SU-DHL-6 (cell line): ENCODE measurements at regions not wholly inside any gene's neighbourhood (a gene's known extent, or its start where the extent isn't known, plus 50 kb on each side); places are given as distances from the start of the nearest gene placed in this dataset.

Source experiments
- H2AFZ ChIP-seq: fragments of 200-600 bp; sonication (generic); 2 replicates; pipeline ENCODE4 v1.6.1; 2014; ENCODE audit warnings: low read depth, mild to moderate bottlenecking, moderate library complexity, mixed read lengths, antibody characterized with exemption, low read length; ENCODE audit not compliant: severe bottlenecking
- H3F3A ChIP-seq: fragments of 200-600 bp; shearing (Covaris generic); 2 replicates; pipeline ENCODE4 v1.6.0; 2016; ENCODE audit warnings: antibody characterized with exemption, mild to moderate bottlenecking; ENCODE audit not compliant: insufficient read depth
- H3K27ac ChIP-seq: fragments of 200-600 bp; sonication (generic); 2 replicates; pipeline ENCODE4 v1.5.1; 2016; ENCODE audit warnings: low read depth, mild to moderate bottlenecking, low read length, moderate library complexity, mixed read lengths
- H3K27me3 ChIP-seq: fragments of 200-600 bp; sonication (generic), shearing (Covaris generic); 2 replicates; pipeline ENCODE4 v1.6.0; 2014; ENCODE audit warnings: mild to moderate bottlenecking, low read length
- H3K36me3 ChIP-seq: fragments of 200-600 bp; sonication (generic); 2 replicates; pipeline ENCODE4 v1.6.1; 2014; ENCODE audit warnings: mild to moderate bottlenecking, low read length, mixed read lengths
- H3K4me2 ChIP-seq: fragments of 300-600, 200-600 bp; shearing (Covaris generic), sonication (generic); 2 replicates; pipeline ENCODE4 v1.6.0; 2014; ENCODE audit warnings: low read length, low read depth, mild to moderate bottlenecking; ENCODE audit not compliant: poor library complexity, severe bottlenecking
- H3K4me3 ChIP-seq: fragments of 200-600 bp; sonication (generic); 2 replicates; pipeline ENCODE4 v1.5.1; 2014; ENCODE audit warnings: antibody characterized with exemption, low read length, mild to moderate bottlenecking, mixed read lengths; ENCODE audit not compliant: insufficient read depth, poor library complexity, severe bottlenecking
- H3K79me2 ChIP-seq: fragments of 200-600 bp; sonication (generic); 2 replicates; pipeline ENCODE4 v1.6.1; 2014; ENCODE audit warnings: mild to moderate bottlenecking, low read length, moderate library complexity; ENCODE audit not compliant: insufficient read depth
- H3K9ac ChIP-seq: fragments of 200-600 bp; sonication (generic); 2 replicates; pipeline ENCODE4 v1.7.0; 2014; ENCODE audit warnings: mild to moderate bottlenecking, low read length
- H3K9me2 ChIP-seq: fragments of 200-600 bp; sonication (generic); replicated peaks from 2 replicates; pipeline ENCODE4 v1.6.1; 2014; ENCODE audit warnings: low read length; ENCODE audit not compliant: insufficient read depth
- H3K9me3 ChIP-seq: fragments of 200-600 bp; sonication (generic); 2 replicates; pipeline ENCODE4 v1.6.1; 2014; ENCODE audit warnings: low read length, mixed read lengths; ENCODE audit not compliant: insufficient read depth
- H4K20me1 ChIP-seq: fragments of 200-600 bp; sonication (generic); 2 replicates; pipeline ENCODE4 v1.6.1; 2014; ENCODE audit warnings: low read depth, mild to moderate bottlenecking, antibody characterized with exemption, low read length, moderate library complexity, mixed read lengths
- CTCF ChIP-seq: fragments of 200-600 bp; sonication (generic); IDR thresholded peaks from one replicate; pipeline ENCODE4 v1.5.1; 2017; ENCODE audit warnings: antibody characterized with exemption, mild to moderate bottlenecking, low read length, moderate library complexity; ENCODE audit not compliant: insufficient read depth, poor library complexity, severe bottlenecking
- EZH2phosphoT487 ChIP-seq: fragments of 200-600 bp; sonication (generic), shearing (Covaris generic); conservative IDR thresholded peaks from 2 replicates; pipeline ENCODE4 v1.6.1; 2018; ENCODE audit warnings: mild to moderate bottlenecking, antibody characterized with exemption, low read length, moderate library complexity, mixed read lengths

- Histone ChIP-seq H3K27me3 (no peaks in the 10 kb centered on the region), H3K4me3 (no peak overlapping the region), H4K20me1 (no peaks in the 10 kb centered on the region), H3K79me2 (no peaks in the 10 kb centered on the region), H3K9me3 (no peaks in the 10 kb centered on the region), H2AFZ (no peak overlapping the region), H3K4me2 (no peak overlapping the region), H3F3A (no peaks in the 10 kb centered on the region), H3K36me3 (no peaks in the 10 kb centered on the region), H3K9me2 (no peaks in the 10 kb centered on the region), H3K9ac (no peak overlapping the region), H3K27ac (no peak overlapping the region)
- TF ChIP-seq CTCF, result no peak
- no peak for TF ChIP-seq EZH2phosphoT487
These were observed 214.7 kb upstream of the INTU start for GRCh38 chr4:127417885-127418535.

- Histone ChIP-seq H3F3A (no peaks in the 10 kb centered on the region), H3K79me2 (no peaks in the 10 kb centered on the region), H4K20me1 (no peaks in the 10 kb centered on the region), H2AFZ (no peak overlapping the region), H3K27me3 (no peaks in the 10 kb centered on the region), H3K9me2 (no peaks in the 10 kb centered on the region), H3K9ac (no peak overlapping the region), H3K4me2 (no peak overlapping the region), H3K4me3 (no peak overlapping the region), H3K27ac (no peak overlapping the region), H3K36me3 (no peaks in the 10 kb centered on the region), H3K9me3 (no peaks in the 10 kb centered on the region)
- TF ChIP-seq CTCF, result no peak
- no peak for TF ChIP-seq EZH2phosphoT487
These were observed 213.3 kb upstream of the INTU start for GRCh38 chr4:127419431-127419830.

GRCh38 chr4:127421437-127421836, 211.3 kb upstream of the INTU start:
- H4K20me1 ChIP-seq, result no peaks in the 10 kb centered on the region
- H3K27me3 ChIP-seq, result no peaks in the 10 kb centered on the region
- H3K4me3 ChIP-seq, result no peak overlapping the region
- H3K27ac ChIP-seq, result no peak overlapping the region
- H3K9me2 ChIP-seq, result no peaks in the 10 kb centered on the region
- no peaks in the 10 kb centered on the region for H3K79me2 ChIP-seq
- H2AFZ ChIP-seq, result no peak overlapping the region
- no peak overlapping the region for H3K9ac ChIP-seq
- no peak overlapping the region for H3K4me2 ChIP-seq
- TF ChIP-seq CTCF (no peak), EZH2phosphoT487 (no peak)
- no peaks in the 10 kb centered on the region for H3K36me3 ChIP-seq
- no peaks in the 10 kb centered on the region for H3K9me3 ChIP-seq
- no peaks in the 10 kb centered on the region for H3F3A ChIP-seq
